Memory B cell (primary cell): ENCODE measurements at regions not wholly inside any gene's neighbourhood (a gene's known extent, or its start where the extent isn't known, plus 50 kb on each side); places are given as distances from the start of the nearest gene placed in this dataset.
"Not testable (repeated sequence)": the region's sequence is repeated elsewhere in the genome, so short reads cannot be mapped to it uniquely, and the experiment has no call there.

ENCODE experiments used
- ATAC-seq: fragments of 150-1000 bp; cut with Tn5 transposase; 2 replicates; pipeline ENCODE4 v1.10.0; 2021; ENCODE audit warnings: low read depth, mild to moderate bottlenecking, moderate library complexity
- DNase-seq, 2 donors: peaks; one replicate each; pipeline ENCODE4 v3.0.0; 2022; ENCODE audit warnings: low spot score in 2 of 2
- H3K27ac Mint-ChIP-seq: one replicate; pipeline ENCODE4 v1.8.0; 2022; ENCODE audit warnings: mild to moderate bottlenecking, moderate library complexity, mixed read lengths
- H3K27me3 Mint-ChIP-seq: one replicate; pipeline ENCODE4 v1.8.0; 2022; ENCODE audit warnings: mixed read lengths
- H3K36me3 Mint-ChIP-seq: one replicate; pipeline ENCODE4 v1.8.0; 2022; ENCODE audit warnings: mild to moderate bottlenecking, mixed read lengths
- H3K4me1 Mint-ChIP-seq: one replicate; pipeline ENCODE4 v1.8.0; 2022; ENCODE audit warnings: mixed read lengths
- H3K4me3 Mint-ChIP-seq: one replicate; pipeline ENCODE4 v1.8.0; 2022; ENCODE audit warnings: mild to moderate bottlenecking, moderate library complexity, mixed read lengths
- H3K9me3 Mint-ChIP-seq: one replicate; pipeline ENCODE4 v1.8.0; 2022; ENCODE audit warnings: mixed read lengths

DNA sequence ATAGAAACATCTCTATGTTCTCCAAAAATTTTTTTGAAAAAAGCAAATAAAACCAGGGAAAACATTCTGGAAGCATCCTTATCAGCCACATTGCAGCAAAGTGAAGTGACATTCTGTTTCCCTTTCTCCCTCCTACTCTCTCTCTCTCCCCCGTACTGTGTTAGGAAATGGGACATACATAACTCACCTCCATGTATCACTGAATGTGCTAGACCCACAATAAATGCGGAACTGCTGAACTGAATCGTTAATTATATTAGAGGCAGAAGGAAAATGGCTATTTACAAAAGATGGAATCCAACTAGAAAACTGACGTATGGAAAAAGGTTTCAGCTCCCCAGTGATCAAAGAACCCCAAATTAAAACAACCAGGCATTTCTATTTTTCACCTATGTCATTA, 129.8 kb downstream of the MINAR1 start:
- H3K4me3 Mint-ChIP-seq = no peak overlapping the region
- H3K36me3 Mint-ChIP-seq = no peaks in the 10 kb centered on the region
- H3K4me1 Mint-ChIP-seq = no peaks in the 10 kb centered on the region
- no peak for DNase-seq
- ATAC-seq = no peak
- no peak overlapping the region for H3K27ac Mint-ChIP-seq
- H3K27me3 Mint-ChIP-seq = peaks cover 7% of the 10 kb centered on the region
- no peaks in the 10 kb centered on the region for H3K9me3 Mint-ChIP-seq

DNA sequence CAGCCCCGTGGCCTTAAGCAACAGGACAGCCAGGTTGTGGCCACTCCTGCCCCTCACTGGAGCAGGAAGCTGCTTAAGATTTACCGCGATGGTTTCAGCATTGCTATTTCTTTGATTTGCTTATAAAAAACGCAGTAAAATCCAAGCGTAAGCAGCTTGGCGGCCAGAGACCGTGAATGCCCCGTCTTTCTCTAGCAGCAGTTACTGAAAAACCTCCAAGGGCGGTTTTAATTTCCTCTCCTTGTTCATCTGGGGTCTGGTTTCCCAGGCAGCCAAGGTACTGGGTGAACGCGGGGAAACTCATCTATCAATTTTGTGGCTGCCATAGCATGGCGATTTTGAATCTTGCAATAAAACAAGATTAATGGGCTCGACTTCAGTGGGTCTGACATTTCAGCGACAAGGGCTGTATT, 130.3 kb downstream of the MINAR1 start:
- peaks cover 1% of the 10 kb centered on the region for H3K9me3 Mint-ChIP-seq
- H3K27ac Mint-ChIP-seq = no peak overlapping the region
- no peak for DNase-seq
- no peak for ATAC-seq
- no peaks in the 10 kb centered on the region for H3K4me1 Mint-ChIP-seq
- H3K4me3 Mint-ChIP-seq = no peak overlapping the region
- no peaks in the 10 kb centered on the region for H3K36me3 Mint-ChIP-seq
- H3K27me3 Mint-ChIP-seq = peaks cover 7% of the 10 kb centered on the region

DNA sequence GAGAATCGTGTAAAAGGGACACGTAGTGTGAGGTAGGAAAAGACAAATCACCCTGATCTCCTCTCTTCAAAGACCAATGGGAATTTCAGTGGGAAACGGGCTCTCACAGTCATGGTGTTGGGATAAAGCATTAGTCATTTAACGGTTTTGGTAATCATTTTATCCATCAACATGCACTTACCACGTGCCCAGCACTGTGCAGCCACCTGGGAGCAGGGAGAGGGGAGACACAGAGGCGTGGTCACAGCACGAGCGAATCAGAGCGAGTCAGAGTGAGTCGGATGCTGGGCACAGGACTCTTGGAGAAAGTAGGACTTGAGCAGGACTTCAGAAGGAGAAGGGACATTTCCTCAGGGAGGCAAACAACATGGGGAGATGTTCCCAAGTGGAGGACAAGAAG, 130.8 kb downstream of the MINAR1 start:
- no peak for DNase-seq
- Mint-ChIP-seq H3K27ac (no peak overlapping the region), H3K4me1 (no peaks in the 10 kb centered on the region), H3K9me3 (peaks cover 1% of the 10 kb centered on the region), H3K36me3 (no peaks in the 10 kb centered on the region), H3K27me3 (peaks cover 7% of the 10 kb centered on the region), H3K4me3 (no peak overlapping the region)
- ATAC-seq = no peak

DNA sequence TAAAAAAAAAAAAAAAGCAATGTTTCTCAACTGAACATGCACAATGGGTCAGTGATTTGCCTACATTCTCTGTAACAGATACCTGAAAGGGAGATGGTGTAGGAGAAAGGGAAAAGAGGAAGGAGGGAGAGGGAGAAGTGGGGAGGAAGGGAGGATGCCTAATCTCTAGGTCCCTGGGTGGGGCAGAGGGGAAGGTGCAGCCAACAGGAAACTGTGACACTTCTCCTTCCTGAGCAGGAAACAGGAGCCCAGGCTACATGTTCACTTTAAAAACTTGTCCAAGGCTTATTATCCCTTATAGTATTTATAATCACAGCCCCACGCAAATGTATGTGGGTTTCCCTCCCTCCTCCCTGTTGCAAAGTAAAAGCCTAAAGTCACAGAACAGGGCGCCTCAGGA, 137.9 kb downstream of the MINAR1 start:
- Mint-ChIP-seq H3K27ac (no peak overlapping the region), H3K4me1 (no peaks in the 10 kb centered on the region), H3K27me3 (peaks cover 4% of the 10 kb centered on the region), H3K4me3 (no peak overlapping the region), H3K9me3 (peaks cover 1% of the 10 kb centered on the region), H3K36me3 (no peaks in the 10 kb centered on the region)
- ATAC-seq (no peak), DNase-seq (no peak)

DNA sequence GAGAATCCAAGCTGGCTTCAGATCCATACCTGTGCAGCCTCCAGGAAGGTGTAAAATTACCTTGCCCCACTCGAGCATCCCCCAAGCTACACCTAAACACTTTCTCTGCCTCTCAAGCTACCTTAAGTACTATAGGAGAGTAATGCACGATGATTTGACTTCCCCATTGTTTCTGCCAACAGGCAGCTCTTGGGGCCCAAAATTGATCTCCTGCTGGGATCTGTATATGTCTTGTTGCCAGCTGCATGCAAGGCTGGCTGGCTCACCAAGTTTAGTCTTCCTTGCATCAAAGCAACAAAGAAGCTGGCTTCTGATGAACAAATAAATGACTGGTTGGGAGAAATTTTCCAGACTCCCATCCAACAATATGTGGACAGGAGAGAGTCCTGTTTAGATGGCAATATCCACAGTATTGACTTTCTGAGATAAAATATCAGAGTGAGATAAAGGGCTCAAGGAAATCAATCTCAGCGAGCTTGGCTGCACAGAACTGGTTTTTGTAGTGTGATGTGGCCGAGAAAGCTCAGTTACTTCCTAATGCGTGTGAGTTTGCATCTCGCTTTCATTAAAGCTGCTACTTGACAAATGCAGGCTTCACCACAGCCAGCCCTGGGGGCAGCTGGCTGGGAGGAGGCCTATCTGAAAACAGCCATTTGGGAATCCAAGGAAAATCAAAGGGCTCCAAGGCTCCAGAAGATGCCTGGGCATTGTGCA, 140.7 kb downstream of the MINAR1 start:
- H3K9me3 Mint-ChIP-seq = no peaks in the 10 kb centered on the region
- H3K36me3 Mint-ChIP-seq = no peaks in the 10 kb centered on the region
- peaks cover 4% of the 10 kb centered on the region for H3K27me3 Mint-ChIP-seq
- H3K27ac Mint-ChIP-seq = no peak overlapping the region
- H3K4me3 Mint-ChIP-seq = no peak overlapping the region
- H3K4me1 Mint-ChIP-seq = no peaks in the 10 kb centered on the region
- ATAC-seq (no peak), DNase-seq (no peak)

DNA sequence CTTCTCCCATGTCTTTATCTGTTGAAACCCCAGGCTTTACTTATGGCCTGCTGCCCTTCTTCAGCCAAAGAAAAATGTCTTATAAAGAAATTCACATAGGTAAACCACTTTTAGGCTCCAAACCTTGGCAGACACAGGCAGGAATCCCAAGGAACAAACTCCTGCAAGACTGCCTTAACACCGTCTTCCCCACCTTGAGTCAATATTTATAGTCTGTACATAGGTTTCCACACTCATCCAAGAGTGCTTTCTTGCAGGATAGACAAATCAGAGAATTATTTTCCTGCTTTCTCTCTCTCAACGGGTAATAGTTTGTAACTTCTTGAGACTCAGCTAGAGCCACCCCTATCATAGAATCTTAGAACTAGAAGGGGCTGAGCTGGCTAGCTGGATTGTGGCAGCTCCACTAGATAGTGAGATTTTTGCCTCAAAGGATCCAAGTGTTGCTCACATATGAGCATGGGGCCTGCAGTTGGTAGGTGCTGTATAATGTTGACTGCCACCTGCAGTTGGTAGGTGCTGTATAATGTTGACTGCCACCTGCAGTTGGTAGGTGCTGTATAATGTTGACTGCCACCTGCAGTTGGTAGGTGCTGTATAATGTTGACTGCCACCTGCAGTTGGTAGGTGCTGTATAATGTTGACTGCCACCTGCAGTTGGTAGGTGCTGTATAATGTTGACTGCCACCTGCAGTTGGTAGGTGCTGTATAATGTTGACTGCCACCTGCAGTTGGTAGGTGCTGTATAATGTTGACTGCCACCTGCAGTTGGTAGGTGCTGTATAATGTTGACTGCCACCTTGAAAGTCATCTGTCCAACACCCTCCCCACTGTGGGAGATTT, 142.5 kb downstream of the MINAR1 start:
- not testable (repeated sequence) for H3K4me1 Mint-ChIP-seq, DNase-seq, H3K36me3 Mint-ChIP-seq, H3K9me3 Mint-ChIP-seq, H3K4me3 Mint-ChIP-seq, ATAC-seq, H3K27me3 Mint-ChIP-seq, H3K27ac Mint-ChIP-seq

DNA sequence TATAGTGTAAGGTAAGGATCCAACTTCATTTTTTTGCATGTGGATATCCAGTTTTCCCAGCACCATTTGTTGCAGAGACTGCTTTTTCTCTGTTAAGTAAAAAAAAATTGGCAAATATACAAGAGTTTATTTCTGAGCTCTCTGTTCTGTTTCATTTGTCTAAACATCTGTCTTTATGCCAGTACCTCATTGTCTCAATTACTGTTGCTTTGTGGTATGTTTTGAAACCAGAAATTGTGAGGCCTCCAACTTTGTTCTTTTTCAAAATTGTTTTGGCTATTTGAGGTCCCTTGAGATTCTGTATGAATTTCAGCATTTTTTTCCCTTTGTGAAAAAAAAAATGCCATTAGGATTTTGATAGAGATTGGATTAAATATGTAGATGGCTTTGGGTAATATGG, 150.5 kb downstream of the MINAR1 start:
- DNase-seq = no peak
- no peak overlapping the region for H3K4me3 Mint-ChIP-seq
- ATAC-seq = no peak
- no peaks in the 10 kb centered on the region for H3K9me3 Mint-ChIP-seq
- H3K36me3 Mint-ChIP-seq = no peaks in the 10 kb centered on the region
- peaks cover 4% of the 10 kb centered on the region for H3K27me3 Mint-ChIP-seq
- H3K4me1 Mint-ChIP-seq = no peaks in the 10 kb centered on the region
- H3K27ac Mint-ChIP-seq = no peak overlapping the region

DNA sequence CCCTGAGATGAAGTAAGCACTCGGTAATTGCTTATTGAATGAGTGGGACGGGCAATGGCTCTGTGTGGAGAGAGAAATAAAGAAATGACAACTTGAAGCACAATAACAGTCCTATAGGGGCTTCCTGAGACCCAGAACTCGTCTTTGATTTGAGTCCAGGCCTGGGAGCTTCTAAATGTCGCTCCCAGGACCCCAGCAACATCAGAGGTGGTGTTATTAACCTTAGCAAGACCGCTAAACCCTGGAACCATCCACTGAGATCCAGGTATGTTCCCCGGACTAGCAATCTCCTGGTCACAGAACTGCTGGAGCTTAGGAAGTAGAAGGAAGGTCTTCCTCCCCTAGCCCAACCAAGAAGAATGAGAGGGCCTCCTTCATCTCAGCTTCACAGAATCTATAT, 160.0 kb downstream of the MINAR1 start:
- no peak overlapping the region for H3K4me3 Mint-ChIP-seq
- DNase-seq (no peak), ATAC-seq (no peak)
- H3K27ac Mint-ChIP-seq = no peak overlapping the region
- H3K4me1 Mint-ChIP-seq = peaks cover 3% of the 10 kb centered on the region
- H3K27me3 Mint-ChIP-seq = peaks cover 10% of the 10 kb centered on the region
- H3K36me3 Mint-ChIP-seq = no peaks in the 10 kb centered on the region
- H3K9me3 Mint-ChIP-seq = no peaks in the 10 kb centered on the region

DNA sequence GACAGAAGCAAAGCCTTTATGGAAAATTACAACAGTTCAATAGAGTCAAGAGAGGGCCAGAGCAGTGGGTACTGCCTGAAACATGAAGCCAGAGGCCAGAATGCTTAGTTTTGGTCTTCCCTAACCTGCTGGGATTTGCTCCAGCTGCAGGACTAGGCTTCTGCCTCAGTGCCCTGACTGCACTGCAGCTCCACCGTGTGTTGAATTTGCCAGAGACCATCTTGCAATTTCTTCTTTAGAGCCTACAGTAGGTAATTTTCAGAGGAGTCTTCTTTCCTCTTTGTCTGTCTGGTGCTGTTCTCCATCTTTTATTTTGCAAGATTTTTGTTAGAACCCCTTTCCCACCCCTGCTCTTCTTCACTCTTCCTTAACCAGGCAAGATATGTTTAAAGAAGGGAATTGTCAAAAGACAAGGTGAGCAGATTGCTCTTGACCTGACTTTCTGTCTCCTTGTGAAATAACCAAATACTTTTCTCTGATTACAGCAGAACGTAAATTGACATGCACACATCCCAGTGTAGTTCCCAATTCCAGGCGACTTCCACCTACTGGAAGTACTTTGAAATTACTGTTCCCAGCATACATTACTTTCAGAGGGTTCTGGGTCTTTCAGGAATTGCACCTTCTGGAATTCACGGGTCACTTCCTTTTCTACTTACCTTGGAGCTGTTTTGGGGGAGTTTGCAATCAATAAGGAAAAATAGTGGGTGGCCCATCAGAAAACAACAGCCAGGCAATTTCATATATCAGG, 161.2 kb downstream of the MINAR1 start:
- H3K9me3 Mint-ChIP-seq = no peaks in the 10 kb centered on the region
- no peak overlapping the region for H3K27ac Mint-ChIP-seq
- peaks cover 10% of the 10 kb centered on the region for H3K27me3 Mint-ChIP-seq
- no peak overlapping the region for H3K4me3 Mint-ChIP-seq
- no peak for DNase-seq
- no peak for ATAC-seq
- no peaks in the 10 kb centered on the region for H3K36me3 Mint-ChIP-seq
- peaks cover 3% of the 10 kb centered on the region for H3K4me1 Mint-ChIP-seq

DNA sequence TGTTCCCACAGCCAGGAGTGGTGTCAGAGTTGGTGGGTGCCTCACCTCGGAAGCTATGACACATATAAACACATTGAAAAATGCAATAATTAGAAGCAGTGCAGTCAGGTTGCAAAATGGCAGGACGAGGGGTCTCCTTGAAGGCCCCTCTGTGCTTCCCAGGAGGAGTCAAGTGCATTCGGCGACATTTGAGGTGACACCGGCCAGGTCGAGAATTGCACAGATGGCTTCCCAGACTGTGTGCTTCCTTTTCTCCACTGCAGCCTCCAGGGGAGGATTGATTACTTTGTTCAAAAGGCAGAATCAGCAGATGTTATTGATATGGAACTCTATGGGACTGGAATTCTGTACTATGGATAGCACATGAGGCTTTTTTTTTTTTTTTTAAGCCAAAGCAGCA, 163.2 kb downstream of the MINAR1 start:
- H3K4me1 Mint-ChIP-seq = peaks cover 3% of the 10 kb centered on the region
- no peak overlapping the region for H3K4me3 Mint-ChIP-seq
- peaks cover 2% of the 10 kb centered on the region for H3K9me3 Mint-ChIP-seq
- DNase-seq (no peak), ATAC-seq (no peak)
- H3K27ac Mint-ChIP-seq = no peak overlapping the region
- peaks cover 17% of the 10 kb centered on the region for H3K27me3 Mint-ChIP-seq
- H3K36me3 Mint-ChIP-seq = no peaks in the 10 kb centered on the region

DNA sequence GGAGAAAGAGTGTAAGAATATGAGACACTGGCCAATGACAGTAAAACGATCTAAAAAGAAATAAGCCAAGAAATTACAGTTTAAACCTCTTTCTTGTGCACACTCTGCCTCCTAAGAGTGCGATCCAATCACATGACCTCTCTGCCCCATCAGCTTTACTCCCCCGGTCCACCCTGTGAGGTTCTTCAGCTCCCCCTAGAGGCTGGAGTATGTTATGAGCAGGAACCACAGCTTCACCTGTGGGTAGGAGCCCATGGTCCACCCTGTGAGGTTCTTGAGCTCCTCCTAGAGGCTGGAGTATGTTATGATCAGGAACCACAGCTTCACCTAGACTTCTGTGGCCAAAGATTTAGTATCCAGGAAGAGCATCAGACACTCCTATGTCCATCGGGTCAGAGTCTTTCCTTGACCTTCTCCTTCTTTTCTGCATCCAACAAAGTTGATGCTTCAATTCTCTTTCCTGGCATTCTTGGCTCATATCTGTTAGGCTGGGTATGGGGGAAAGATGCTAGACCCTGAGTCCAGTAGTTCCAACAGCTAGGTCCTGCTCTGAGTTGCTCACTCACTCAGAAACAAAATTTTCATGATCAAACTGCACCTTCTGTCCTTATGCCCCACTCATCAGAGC, 164.0 kb downstream of the MINAR1 start:
- no peak overlapping the region for H3K4me3 Mint-ChIP-seq
- H3K27me3 Mint-ChIP-seq = peaks cover 19% of the 10 kb centered on the region
- H3K36me3 Mint-ChIP-seq = no peaks in the 10 kb centered on the region
- peaks cover 3% of the 10 kb centered on the region for H3K4me1 Mint-ChIP-seq
- DNase-seq (peak in 1 of 2 donors; percentile 9), ATAC-seq (peak; percentile 62)
- no peak overlapping the region for H3K27ac Mint-ChIP-seq
- peaks cover 2% of the 10 kb centered on the region for H3K9me3 Mint-ChIP-seq

DNA sequence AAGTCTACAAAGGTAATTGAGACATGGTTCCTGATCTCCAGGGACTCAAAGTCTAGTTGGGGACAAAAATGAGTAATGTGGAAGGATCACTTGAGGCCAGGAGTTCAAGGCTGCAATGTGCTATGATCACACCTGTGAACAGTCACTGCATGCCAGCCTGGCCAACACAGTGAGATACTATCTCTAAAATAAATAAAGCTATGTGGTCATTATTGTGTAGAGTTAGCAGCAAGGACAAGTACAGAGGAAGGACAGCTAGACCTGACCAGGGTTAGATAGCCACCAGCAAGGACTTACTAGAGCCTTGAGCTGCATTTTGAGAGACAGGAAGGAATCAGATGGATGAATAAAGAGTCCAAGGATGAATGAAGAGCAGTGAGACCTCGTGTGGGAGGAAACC, 166.5 kb downstream of the MINAR1 start:
- H3K4me3 Mint-ChIP-seq = no peak overlapping the region
- DNase-seq (no peak), ATAC-seq (no peak)
- peaks cover 2% of the 10 kb centered on the region for H3K9me3 Mint-ChIP-seq
- peaks cover 24% of the 10 kb centered on the region for H3K27me3 Mint-ChIP-seq
- H3K36me3 Mint-ChIP-seq = no peaks in the 10 kb centered on the region
- no peak overlapping the region for H3K27ac Mint-ChIP-seq
- H3K4me1 Mint-ChIP-seq = peaks cover 3% of the 10 kb centered on the region

DNA sequence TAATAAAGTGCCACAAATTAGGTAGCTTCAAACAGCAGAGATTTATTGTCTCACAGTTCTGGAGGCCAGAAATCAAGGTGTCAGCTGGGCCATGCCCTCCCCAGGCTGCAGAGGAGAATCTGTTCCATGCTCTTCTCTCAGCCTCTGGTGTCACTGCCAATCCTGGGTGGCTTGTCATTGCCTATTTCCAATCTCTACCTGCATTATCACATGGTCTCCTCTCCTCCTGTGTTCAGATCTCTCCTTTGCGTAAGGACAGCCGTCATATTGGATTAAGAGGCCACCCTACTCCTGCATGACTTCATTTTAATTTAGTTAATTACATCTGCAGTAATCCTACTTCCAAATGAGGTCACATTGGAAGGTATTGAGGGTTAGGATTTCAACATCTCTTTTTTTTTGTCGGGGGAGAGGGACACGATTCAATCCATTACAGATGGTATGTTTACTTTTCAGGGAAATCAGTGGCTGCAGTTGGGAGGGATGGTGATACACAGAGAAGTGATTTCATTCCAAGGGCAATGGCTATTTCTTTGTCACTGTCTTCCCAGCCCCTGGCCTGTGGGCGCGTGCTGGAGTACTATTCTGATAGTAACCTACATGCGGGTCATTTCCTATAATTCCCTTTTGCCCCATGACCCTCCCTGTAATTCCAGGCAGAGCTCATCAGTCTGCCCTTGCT, 169.4 kb downstream of the MINAR1 start:
- no peak overlapping the region for H3K4me3 Mint-ChIP-seq

More for the DNA sequence above, 169.4 kb downstream of the MINAR1 start:
- Mint-ChIP-seq H3K36me3 (no peaks in the 10 kb centered on the region), H3K27ac (no peak overlapping the region), H3K9me3 (peaks cover 2% of the 10 kb centered on the region), H3K27me3 (peaks cover 21% of the 10 kb centered on the region), H3K4me1 (peaks cover 3% of the 10 kb centered on the region)
- ATAC-seq = no peak
- DNase-seq = no peak
